Activated naive CD4-positive, alpha-beta T cell treated with anti-CD3 and anti-CD28 coated beads, Interleukin-2, amount 10 ng/mL, durations not matched to agents 7 days and 5 days (primary cell): ENCODE measurements at regions not wholly inside any gene's neighbourhood (a gene's known extent, or its start where the extent isn't known, plus 50 kb on each side); places are given as distances from the start of the nearest gene placed in this dataset.

ENCODE experiments used
- CTCF ChIA-PET: fragments of 350-600 bp; sonication (Branson Sonifier 250); formaldehyde crosslinking; loops from one replicate; lab custom pipeline; 2021; ENCODE audit warnings: antibody characterized with exemption; lab: Charles Lee
- DNase-seq: peaks from one replicate; pipeline ENCODE4 v3.0.0-alpha.2; 2020
- H3K27ac Mint-ChIP-seq: one replicate; pipeline ENCODE4 v1.8.0; 2021; ENCODE audit warnings: mild to moderate bottlenecking, moderate library complexity, mixed read lengths
- H3K27me3 Mint-ChIP-seq: one replicate; pipeline ENCODE4 v1.8.0; 2021; ENCODE audit warnings: mild to moderate bottlenecking, mixed read lengths
- H3K36me3 Mint-ChIP-seq: one replicate; pipeline ENCODE4 v1.8.0; 2021; ENCODE audit warnings: mixed read lengths
- H3K4me1 Mint-ChIP-seq: one replicate; pipeline ENCODE4 v1.8.0; 2021; ENCODE audit warnings: mixed read lengths
- H3K4me3 Mint-ChIP-seq: one replicate; pipeline ENCODE4 v1.8.0; 2021; ENCODE audit warnings: mild to moderate bottlenecking, moderate library complexity, mixed read lengths
- H3K9me3 Mint-ChIP-seq: one replicate; pipeline ENCODE4 v1.8.0; 2021; ENCODE audit warnings: mixed read lengths

DNA sequence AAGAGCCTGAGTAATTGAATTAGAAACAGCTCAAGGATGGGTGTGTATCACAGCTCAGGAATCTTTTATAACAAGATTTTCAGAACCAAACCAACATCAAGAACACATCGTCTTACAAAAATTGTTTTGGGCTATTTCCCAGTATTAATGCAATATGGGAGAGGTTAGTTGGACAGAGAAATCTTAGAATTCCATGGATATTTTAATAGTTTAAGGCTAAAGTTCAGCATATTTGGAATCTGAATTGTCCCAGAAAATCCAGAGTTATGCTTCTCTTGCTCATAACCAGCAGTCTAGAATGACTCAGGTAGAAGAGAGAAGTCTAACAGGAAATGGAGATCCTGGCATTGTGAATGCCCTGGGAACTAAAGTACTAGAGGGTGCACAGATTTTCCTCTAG, 74.6 kb downstream of the ADM start:
- H3K9me3 Mint-ChIP-seq: no peaks in the 10 kb centered on the region
- no peaks in the 10 kb centered on the region for H3K4me1 Mint-ChIP-seq
- DNase-seq: no peak
- no peaks in the 10 kb centered on the region for H3K36me3 Mint-ChIP-seq
- no peak overlapping the region for H3K27ac Mint-ChIP-seq
- CTCF ChIA-PET: interaction anchor here (1.1 kb wide), 1 partner anchor 13 kb away, joined by 3 read pairs; no protein-coding TSS in a partner anchor
- peaks cover 21% of the 10 kb centered on the region for H3K27me3 Mint-ChIP-seq
- no peak overlapping the region for H3K4me3 Mint-ChIP-seq

DNA sequence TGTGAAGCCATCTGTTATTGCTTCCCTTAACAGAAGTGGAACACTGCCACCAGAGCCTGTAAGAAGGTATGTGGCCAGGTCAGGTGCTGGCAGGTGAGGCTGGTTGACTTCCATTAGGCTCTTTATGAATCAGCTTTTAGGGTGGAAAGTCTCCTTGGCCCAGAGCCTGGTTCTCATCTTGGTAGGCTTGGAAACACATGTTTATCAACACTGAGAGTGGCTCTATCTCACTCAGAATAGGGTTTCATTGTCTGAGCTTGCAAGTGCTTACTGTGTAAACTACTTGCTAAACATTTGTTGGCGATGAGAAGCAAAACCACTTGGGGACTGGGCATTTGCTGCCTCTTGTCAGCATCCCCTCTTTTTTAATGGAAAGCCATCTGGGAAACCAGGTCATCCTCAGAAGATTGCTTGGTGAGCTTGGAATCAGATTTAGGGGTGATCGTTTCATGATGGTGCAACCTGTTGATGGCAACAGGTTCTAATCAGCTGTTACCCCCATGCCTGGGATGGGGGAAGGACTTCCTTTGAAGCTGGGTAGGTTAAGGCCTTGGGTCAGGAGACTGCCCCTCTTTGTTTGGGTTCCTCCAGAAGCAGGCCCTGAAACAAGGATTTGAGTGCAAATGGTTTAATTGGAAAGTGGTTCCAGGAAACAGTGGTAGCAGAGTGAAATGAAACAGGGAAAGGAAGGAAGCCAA, 75.0 kb upstream of the AMPD3 start:
- Mint-ChIP-seq H3K4me3 (no peak overlapping the region), H3K4me1 (no peaks in the 10 kb centered on the region), H3K27ac (no peak overlapping the region)

DNA sequence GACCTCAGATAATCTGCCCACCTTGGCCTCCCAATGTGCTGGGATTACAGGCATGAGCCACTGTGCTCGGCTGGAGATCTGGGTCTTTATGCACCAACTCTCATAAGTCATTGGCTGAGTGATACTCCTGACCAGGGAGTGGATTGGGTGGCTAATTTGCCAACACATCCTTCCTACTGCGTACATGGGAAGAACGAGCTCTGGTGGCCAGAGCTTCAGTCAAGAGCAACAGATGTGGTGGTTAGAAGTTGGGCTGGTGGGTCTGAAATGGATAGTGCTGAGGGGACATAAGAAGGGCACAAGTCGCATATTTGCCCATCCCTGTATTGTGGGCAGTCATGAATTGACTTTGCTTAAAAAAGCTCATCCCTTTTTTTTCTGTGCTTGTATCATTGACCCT, 74.1 kb upstream of the AMPD3 start:
- Mint-ChIP-seq H3K27ac (no peak overlapping the region), H3K9me3 (no peaks in the 10 kb centered on the region), H3K4me1 (no peaks in the 10 kb centered on the region), H3K4me3 (no peak overlapping the region), H3K27me3 (peaks cover 12% of the 10 kb centered on the region), H3K36me3 (no peaks in the 10 kb centered on the region)
- DNase-seq: no peak
- CTCF ChIA-PET: no interaction called here

More for the DNA sequence above, 75.0 kb upstream of the AMPD3 start:
- Mint-ChIP-seq H3K9me3 (no peaks in the 10 kb centered on the region), H3K36me3 (no peaks in the 10 kb centered on the region), H3K27me3 (peaks cover 15% of the 10 kb centered on the region)
- CTCF ChIA-PET: interaction anchor here (1.1 kb wide), 1 partner anchor 14 kb away, joined by 3 read pairs; no protein-coding TSS in a partner anchor
- DNase-seq: no peak

DNA sequence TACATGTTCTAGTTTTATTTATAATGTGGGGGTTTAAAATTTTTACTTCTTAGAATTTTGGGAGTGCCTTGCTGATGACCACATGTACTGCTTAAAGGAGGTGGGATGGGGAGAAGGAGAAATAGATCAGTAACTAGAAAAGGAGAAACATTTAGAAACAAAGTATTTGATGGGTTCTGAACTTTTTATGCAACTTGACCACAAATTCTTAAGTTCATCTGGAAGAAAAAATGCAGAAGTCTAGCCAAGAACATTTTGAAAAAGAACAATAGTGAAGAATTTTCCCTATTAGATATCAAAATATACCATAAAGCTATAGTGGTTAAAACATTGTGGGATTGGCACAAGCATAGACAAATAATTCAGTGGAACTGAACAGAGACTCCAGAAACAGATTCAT, 73.3 kb upstream of the AMPD3 start:
- Mint-ChIP-seq H3K27ac (no peak overlapping the region), H3K36me3 (no peaks in the 10 kb centered on the region), H3K4me1 (no peaks in the 10 kb centered on the region), H3K4me3 (no peak overlapping the region), H3K27me3 (peaks cover 12% of the 10 kb centered on the region), H3K9me3 (no peaks in the 10 kb centered on the region)
- DNase-seq: no peak
- CTCF ChIA-PET: no interaction called here

DNA sequence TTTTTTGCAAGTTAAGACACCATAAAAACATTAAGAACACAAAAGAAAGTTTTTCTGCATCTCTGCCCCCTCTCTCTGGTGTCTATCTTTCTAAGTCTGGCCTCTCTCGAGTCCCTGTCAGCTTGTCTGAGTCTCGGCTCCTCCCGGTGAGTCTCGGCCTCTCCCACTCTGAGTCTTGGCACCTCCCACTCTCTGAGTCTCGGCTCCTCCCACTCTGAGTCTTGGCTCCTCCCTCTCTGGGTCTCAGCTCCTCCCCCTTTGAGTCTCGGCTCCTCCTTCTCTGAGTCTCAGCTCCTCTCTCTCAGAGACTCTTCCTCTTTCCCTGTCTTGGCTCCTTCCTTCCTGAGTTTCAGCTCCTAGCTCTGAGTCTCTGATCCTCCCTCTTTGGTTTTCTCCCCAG, 72.5 kb upstream of the AMPD3 start:
- Mint-ChIP-seq H3K4me1 (no peaks in the 10 kb centered on the region), H3K36me3 (no peaks in the 10 kb centered on the region), H3K27ac (no peak overlapping the region), H3K9me3 (no peaks in the 10 kb centered on the region), H3K27me3 (peaks cover 20% of the 10 kb centered on the region), H3K4me3 (no peak overlapping the region)
- no peak for DNase-seq
- CTCF ChIA-PET: no interaction called here

DNA sequence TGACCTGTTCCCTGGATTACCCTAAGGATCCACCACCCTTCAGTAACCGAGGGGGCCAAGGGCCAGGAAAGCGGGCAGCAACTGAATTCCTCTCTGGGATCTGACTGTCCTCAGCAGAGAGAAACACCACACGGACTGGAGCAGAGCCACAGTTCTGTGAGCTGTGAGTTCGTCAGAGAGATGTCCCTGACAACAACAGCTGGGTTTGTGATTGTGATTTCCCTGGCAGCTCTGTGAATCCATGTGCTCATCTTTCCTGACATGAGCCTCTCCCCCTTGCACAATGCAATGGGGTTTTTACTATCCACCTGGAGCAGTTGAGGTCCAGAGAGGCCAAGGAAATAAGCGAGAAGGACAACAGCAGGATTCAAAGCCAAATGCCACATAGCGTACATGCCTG, 69.4 kb upstream of the AMPD3 start:
- Mint-ChIP-seq H3K36me3 (no peaks in the 10 kb centered on the region), H3K9me3 (no peaks in the 10 kb centered on the region), H3K27ac (no peak overlapping the region), H3K27me3 (peaks cover 42% of the 10 kb centered on the region), H3K4me3 (no peak overlapping the region), H3K4me1 (no peaks in the 10 kb centered on the region)
- CTCF ChIA-PET: no interaction called here
- no peak for DNase-seq

DNA sequence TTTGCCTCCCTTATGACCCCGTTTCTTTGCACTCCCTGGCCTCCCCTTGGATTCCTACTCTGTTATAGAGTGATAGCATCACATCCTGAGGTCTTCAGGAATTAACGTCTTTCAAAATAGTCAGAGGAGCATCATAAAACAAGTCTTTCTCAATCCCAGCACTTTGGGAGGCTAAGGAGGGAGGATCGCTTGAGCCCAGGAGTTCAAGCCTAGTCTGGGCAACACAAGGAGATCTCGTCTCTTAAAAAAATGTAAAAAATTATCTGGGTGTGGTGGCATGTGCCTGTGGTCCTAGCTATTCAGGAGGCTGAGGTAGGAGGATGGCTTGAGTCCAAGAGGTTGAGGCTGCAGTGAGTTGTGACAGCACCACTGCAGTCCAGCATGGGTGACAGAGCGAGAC, 68.7 kb upstream of the AMPD3 start:
- H3K27me3 Mint-ChIP-seq: peaks cover 48% of the 10 kb centered on the region
- H3K36me3 Mint-ChIP-seq: no peaks in the 10 kb centered on the region
- DNase-seq: no peak
- H3K4me1 Mint-ChIP-seq: no peaks in the 10 kb centered on the region
- H3K9me3 Mint-ChIP-seq: no peaks in the 10 kb centered on the region
- no peak overlapping the region for H3K4me3 Mint-ChIP-seq
- CTCF ChIA-PET: no interaction called here
- no peak overlapping the region for H3K27ac Mint-ChIP-seq

DNA sequence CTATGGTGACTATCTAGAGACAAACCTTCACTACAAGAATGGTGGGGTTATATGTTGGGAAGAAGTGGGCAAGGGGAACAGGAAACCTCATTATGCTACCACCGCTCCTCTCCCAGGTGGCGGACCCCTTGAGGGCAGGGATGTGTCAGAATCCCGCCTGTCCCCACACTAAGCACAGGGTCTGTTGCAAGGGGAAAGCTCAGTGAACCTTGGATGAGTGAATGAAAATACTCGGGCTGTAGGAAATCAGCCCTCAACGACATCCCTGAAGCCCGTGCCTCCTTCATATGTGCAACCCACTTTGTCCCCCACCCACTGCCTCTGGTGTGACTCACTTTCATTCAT, 68.2 kb upstream of the AMPD3 start:
- Mint-ChIP-seq H3K27me3 (peaks cover 48% of the 10 kb centered on the region), H3K27ac (no peak overlapping the region), H3K36me3 (no peaks in the 10 kb centered on the region), H3K4me3 (no peak overlapping the region), H3K9me3 (no peaks in the 10 kb centered on the region), H3K4me1 (no peaks in the 10 kb centered on the region)
- no peak for DNase-seq
- CTCF ChIA-PET: no interaction called here

DNA sequence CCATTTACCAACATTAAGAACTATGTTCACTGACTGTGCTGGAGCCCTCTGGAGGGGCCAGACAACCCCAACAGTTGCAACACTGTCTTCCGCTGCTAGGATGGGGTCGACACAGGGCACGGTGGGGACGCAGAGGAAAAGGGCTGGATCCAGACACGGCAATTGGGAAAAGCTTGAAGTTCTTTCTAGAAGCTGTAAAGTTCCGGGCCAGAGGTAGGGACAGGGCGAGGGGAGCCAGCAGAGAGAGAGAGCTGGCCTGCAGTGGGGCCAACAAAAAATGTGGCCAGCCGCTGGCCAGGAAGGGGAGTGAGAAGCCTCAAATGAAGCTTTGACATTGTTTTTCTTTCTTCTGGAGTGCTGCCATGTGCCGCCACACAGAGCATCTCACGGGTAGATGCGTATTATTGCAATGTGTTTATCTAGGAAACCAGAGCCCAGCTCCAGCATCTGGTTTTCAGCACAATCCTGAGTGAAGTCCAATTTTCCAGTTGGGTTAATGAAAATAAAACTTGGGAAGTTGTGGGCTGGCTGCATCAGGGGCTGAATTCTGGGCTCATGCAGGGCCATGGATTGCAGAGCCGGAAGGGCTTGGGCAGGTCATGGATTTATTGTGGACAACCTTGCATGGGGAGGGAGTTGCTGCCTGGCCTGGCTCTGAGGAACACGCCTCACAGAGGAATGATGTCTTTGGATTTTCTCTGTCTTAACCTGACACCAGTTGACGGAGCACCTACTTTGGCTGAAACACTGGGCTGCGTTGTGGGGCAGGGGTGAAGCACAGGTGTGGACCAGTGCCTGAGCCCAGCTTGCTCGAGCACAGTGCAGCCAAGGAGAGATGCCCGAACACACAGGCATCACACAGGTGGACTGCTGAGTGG, 67.6 kb upstream of the AMPD3 start:
- Mint-ChIP-seq H3K27me3 (peaks cover 48% of the 10 kb centered on the region), H3K4me3 (no peak overlapping the region), H3K9me3 (no peaks in the 10 kb centered on the region), H3K4me1 (no peaks in the 10 kb centered on the region), H3K36me3 (no peaks in the 10 kb centered on the region), H3K27ac (no peak overlapping the region)
- CTCF ChIA-PET: no interaction called here
- DNase-seq: no peak

DNA sequence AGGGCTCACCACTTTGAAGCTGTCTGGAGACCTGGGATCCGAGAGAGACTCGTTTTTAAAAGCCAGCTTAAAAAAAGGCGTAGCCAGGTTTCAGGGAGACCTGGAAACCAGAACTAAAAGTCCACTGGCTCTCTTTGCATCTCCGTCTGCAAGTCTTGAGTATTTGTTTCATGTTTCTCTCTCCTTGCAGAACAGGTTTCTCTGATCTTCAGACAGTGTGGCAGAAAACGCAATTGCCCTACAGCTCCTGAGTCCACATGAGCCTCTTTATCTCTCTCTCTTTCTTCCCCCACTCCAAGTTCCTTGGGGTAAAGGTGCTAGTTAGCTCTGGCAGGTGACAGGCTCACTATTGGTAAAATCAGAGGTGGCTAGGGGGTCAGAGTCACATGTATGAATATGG, 67.0 kb upstream of the AMPD3 start:
- H3K9me3 Mint-ChIP-seq: no peaks in the 10 kb centered on the region
- H3K27ac Mint-ChIP-seq: no peak overlapping the region
- CTCF ChIA-PET: no interaction called here
- peaks cover 50% of the 10 kb centered on the region for H3K27me3 Mint-ChIP-seq
- H3K4me1 Mint-ChIP-seq: no peaks in the 10 kb centered on the region
- DNase-seq: no peak
- H3K4me3 Mint-ChIP-seq: no peak overlapping the region
- no peaks in the 10 kb centered on the region for H3K36me3 Mint-ChIP-seq

DNA sequence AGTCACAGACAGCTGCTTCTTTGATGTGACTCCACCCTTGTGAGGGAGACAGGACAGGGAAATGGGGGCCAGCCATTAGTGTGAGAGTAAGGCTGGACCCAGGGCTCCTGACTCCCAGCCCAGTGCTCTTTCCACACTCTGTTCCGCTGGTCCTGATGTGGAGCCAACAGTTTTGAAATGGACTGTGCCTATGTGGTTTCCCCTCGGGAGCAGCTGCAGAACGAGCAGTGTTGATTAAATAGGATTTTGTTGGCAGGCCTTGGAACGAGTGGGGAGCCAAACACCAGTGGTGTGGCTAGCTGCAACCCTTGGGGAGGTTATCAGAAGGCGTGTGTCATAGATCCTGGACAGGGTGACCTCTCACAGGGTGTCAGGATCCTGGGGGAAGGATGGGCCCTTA, 66.5 kb upstream of the AMPD3 start:
- Mint-ChIP-seq H3K4me1 (no peaks in the 10 kb centered on the region), H3K27me3 (peaks cover 55% of the 10 kb centered on the region), H3K27ac (no peak overlapping the region), H3K4me3 (no peak overlapping the region), H3K9me3 (no peaks in the 10 kb centered on the region), H3K36me3 (no peaks in the 10 kb centered on the region)
- CTCF ChIA-PET: no interaction called here
- no peak for DNase-seq

DNA sequence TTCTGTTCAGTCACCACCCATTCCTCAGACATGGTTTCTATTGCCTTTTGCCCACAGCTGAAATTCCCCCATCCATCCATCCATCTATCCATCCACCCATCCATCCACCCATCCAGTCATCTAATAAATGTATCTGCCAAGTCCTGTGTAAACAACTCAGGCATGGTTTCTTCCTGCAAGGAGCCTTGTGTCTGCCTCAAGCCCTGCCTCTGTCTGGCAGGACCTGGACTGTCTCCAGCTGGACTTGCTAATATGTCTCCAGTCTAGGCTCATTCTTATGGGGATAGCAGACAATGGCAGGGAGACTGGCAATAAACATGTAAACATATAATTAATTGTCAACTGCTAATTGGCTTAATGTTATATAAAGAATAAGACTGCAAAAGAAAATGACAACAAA, 64.7 kb upstream of the AMPD3 start:
- H3K9me3 Mint-ChIP-seq: no peaks in the 10 kb centered on the region
- no peak for DNase-seq
- H3K4me1 Mint-ChIP-seq: no peaks in the 10 kb centered on the region
- H3K36me3 Mint-ChIP-seq: no peaks in the 10 kb centered on the region
- H3K27me3 Mint-ChIP-seq: peaks cover 60% of the 10 kb centered on the region
- H3K4me3 Mint-ChIP-seq: no peak overlapping the region
- no peak overlapping the region for H3K27ac Mint-ChIP-seq
- CTCF ChIA-PET: no interaction called here

DNA sequence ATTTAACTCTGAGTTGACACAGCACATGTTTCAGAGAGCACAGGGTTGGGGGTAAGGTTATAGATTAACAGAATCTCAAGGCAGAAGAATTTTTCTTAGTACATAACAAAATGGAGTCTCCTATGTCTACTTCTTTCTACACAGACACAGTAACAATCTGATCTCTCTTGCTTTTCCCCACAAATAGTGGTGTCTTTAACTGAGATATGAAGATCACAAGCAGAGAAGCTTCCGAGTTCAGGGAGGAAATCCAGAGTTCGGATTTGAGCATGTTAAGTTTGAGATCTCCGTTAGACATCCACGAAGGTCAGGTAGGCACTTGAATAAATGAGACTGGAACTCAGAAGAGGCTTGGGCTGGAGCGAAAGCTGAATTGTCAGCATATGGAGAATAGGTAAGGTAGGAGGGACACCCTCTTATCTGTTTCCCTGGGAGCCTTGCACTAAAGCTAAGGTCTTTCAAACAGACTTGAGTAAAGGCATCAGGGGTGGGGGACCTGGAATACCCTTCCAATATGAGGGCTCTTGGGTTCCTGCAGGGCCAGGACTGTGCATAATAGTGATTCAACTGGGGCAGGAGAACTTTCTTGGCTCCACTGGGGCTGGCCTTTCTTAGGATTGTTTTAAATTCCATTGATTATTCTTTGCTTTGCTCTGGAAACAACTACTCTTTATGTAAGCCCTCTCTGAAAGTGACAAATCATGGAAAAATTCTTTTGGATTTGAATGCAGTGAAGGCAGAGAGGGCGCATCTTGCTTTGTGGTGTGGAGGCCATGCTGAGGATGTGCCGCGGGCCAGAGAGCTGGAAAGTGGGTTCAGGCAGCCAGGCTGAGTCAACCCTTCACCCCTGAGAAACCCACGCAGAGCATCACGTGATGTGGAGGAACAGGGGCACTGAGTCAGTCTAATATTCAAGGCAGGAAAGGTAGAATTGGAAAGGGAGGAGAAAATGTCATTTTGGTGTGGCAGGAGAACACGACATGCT, 62.7 kb upstream of the AMPD3 start:
- CTCF ChIA-PET: interaction anchor here (0.7 to 0.9 kb wide), 2 partner anchors 21 to 26 kb away, joined by 3 read pairs; no protein-coding TSS in a partner anchor
- no peaks in the 10 kb centered on the region for H3K9me3 Mint-ChIP-seq
- H3K36me3 Mint-ChIP-seq: no peaks in the 10 kb centered on the region
- peaks cover 54% of the 10 kb centered on the region for H3K27me3 Mint-ChIP-seq
- no peak overlapping the region for H3K4me3 Mint-ChIP-seq
- DNase-seq: no peak
- H3K27ac Mint-ChIP-seq: no peak overlapping the region
- H3K4me1 Mint-ChIP-seq: no peaks in the 10 kb centered on the region
